Fibroblast of lung (primary cell): ENCODE measurements at regions not wholly inside any gene's neighbourhood (a gene's known extent, or its start where the extent isn't known, plus 50 kb on each side); places are given as distances from the start of the nearest gene placed in this dataset.

ENCODE experiments used
- EZH2 ChIP-seq: IDR thresholded peaks from 2 replicates; pipeline ENCODE4 v1.5.1; 2012; ENCODE audit warnings: low read length, control low read depth, mild to moderate bottlenecking; ENCODE audit errors: missing control alignments
- TF ChIP-seq, protein P1 (sequence below), 2 donors: IDR thresholded peaks in 1 of 2; conservative IDR thresholded peaks in 1 of 2; 1 replicate in 1 of 2; 2 replicates in 1 of 2; pipeline ENCODE4 v1.5.1; 2011 to 2012; ENCODE audit warnings: low read length in 2 of 2, control low read depth in 1 of 2, inconsistent platforms in 1 of 2, low read depth in 1 of 2, mild to moderate bottlenecking in 1 of 2

DNA sequence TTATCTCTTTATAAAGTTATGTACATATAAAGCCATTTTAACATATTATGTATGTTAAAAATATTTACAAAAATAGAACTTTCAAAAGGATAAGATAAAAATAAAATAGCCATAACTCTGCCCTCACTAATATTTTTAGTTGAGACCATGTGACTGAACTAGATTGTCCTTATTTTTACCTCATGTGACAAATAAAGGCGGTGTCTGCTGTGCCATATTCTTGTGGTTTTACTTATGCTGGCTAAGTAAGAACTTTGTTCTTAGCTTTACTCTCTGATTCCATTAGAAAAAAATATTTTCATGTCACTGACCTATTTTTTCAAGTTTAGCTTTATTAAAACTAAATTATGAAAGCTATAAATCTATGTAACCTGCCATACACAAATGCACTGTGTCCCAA, 135.6 kb upstream of the TSC22D1 start:
- TF ChIP-seq, protein P1, sequence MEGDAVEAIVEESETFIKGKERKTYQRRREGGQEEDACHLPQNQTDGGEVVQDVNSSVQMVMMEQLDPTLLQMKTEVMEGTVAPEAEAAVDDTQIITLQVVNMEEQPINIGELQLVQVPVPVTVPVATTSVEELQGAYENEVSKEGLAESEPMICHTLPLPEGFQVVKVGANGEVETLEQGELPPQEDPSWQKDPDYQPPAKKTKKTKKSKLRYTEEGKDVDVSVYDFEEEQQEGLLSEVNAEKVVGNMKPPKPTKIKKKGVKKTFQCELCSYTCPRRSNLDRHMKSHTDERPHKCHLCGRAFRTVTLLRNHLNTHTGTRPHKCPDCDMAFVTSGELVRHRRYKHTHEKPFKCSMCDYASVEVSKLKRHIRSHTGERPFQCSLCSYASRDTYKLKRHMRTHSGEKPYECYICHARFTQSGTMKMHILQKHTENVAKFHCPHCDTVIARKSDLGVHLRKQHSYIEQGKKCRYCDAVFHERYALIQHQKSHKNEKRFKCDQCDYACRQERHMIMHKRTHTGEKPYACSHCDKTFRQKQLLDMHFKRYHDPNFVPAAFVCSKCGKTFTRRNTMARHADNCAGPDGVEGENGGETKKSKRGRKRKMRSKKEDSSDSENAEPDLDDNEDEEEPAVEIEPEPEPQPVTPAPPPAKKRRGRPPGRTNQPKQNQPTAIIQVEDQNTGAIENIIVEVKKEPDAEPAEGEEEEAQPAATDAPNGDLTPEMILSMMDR (conservative IDR thresholded peaks at IDR 0.05 in 1 of 2, IDR thresholded peaks at IDR 0.05 in 1 of 2; ENCODE audit: low read depth in 1 of 2, low read length in 2 of 2) = no peak
- TF ChIP-seq EZH2 = no peak
